ENCODE measurements at regions not wholly inside any gene's neighbourhood (a gene's known extent, or its start where the extent isn't known, plus 50 kb on each side); places are given as distances from the start of the nearest gene placed in this dataset.
"Not testable (repeated sequence)": the region's sequence is repeated elsewhere in the genome, so short reads cannot be mapped to it uniquely, and the experiment has no call there.

DNA sequence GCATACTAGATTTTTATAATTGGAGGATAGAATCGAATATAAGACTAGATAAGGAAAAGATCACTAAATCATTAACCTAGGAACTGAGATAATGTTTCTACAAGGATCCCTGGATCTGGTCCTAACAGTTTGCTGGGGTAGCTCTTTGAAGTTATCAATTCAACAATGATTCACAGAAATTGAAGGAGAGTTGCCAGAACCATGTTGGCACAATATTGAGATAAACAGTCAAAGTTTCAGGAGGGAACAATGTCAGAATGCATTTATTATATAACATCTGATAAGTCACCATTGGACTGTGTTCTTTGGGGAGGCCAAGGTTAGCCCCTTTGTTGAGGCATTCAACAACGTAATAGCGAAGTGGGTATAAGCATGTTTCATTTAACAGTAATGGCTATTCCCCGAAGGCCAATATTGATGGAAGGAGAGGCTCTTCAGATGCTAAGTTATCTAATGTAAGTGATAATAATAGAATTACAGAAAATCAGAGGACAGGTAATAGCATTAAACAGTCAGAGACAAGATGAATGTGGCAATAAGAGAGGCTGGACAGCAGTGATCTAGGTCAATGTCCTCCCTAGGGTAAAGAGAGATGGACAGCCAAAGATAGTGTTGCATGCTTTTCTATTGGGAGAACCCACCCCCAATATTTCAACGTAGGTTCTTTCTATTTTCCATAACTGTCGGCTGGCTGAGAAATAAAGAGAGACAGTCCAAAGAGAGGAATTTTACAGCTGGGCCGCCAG, 604.8 kb upstream of the GYPC start:
- DNase-seq (ENCODE audit: low read depth in 2 of 2), result no peak

DNA sequence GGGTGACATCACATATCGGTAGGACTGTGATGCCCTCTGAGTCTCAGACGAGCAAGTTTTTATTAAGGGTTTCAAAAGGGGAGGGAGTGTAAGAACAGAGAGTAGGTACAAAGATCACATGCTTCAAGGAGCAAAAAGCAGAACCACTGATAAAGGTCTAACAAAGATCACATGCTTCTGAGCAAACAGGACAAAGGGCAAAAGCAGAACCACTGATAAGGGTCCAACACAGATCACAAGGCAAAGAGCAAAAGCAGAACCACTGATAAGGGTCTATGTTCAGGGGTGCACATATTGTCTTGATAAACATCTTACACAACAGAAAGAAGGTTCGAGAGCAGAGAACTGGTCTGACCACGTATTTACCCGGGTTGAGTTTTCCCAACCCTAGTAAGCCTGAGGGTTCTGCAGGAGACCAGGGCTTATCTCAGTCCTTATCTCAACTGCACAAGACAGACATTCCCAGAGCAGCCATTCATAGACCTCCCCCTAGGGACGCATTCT, 604.2 kb upstream of the GYPC start:
- not testable (repeated sequence) for DNase-seq (ENCODE audit: low read depth in 2 of 2)

DNA sequence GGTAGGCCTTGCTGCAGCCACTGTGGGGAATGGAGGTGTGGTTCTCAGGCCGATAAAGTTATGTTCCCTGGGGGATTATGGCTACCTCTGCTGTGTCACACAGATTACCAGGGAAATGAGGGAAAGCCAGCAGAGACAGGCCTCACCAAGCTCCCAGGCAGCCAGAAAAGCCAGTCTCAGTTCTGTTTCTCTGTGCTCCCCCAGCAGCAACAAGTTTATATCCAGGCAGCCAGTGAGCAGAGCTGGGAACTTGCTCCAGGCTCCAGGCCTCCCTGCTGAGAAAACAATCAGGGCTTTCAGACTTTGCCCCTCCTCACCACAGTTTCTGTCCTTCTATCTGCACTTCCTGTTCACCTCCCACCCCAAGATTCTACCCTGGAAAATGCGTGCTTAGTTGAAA, 596.6 kb upstream of the GYPC start:
- no peak for DNase-seq (ENCODE audit: low read depth in 2 of 2)

DNA sequence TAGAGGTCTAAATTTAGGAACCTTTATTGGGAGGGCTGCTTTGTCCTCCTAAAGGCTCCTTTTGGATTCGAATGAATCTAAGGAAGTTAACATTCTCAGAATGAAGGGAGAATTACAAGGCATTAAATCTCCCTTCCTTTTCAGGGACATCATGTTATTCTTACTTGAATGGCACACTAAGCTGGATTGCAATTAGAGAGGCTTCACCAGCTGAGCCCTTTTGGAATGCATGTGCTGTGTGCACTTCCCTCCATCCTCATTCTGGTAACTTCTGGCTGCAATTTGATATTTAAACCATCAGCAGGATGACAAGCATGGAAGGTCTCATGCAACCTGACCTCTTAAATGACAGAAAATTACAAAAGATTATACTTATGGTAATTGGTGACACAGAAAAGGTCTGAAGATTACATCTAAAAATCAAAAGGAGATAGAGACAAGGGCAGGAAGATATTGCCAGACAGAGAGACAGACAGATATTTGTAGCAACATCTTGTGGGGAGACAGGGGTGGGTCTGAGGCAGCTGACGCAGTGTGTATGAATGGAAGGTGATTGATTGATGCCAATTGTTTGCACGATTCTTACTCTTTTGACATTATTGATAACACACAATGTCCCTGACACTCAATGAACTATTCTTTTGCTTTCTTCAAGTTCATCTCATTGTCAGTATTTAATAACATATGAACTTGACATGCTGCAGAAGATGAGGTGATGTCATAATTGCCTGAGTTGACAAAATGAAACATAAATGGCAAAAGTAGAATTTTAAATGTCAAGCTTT, 570.8 kb upstream of the GYPC start:
- DNase-seq (ENCODE audit: low read depth in 2 of 2), result no peak

DNA sequence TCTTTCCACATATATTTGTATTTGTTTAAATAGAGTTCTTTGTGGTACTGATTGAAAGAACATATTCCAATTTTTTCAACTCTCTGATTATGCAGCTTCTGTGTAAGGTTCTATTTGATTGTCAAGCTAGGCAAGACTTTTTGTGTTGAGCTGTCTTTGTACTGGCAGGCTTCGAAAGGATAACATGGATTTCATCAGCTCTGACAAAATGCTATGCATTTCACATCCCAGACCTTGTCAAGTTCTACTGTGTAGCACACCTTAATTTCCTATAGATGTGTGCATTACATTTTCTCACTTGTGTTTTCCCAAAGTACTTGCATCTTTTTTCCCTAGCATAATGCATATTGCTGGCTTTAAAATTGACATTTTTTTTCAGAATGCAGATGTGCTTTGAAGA, 555.0 kb upstream of the GYPC start:
- no peak for DNase-seq (ENCODE audit: low read depth in 2 of 2)

DNA sequence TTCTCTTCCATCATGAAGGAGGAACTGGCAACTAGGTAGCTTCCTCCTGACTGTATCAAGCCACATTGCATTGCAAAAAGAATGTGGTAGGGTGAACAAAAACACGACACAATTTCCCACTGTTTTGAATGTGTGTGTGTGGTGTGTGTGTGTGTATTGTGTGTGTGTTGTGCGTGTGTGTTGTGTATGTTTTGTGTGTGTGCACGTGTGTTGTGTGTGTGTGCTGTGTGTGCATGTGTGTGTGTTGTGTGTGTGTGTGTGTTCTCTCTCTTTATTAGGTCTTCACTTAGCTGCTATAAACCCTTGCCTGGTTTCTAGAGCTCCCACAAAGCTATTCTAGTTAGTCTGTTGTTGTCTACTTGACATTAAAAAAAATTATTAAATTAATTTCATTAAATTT, 550.0 kb upstream of the GYPC start:
- no peak for DNase-seq (ENCODE audit: low read depth in 2 of 2)

DNA sequence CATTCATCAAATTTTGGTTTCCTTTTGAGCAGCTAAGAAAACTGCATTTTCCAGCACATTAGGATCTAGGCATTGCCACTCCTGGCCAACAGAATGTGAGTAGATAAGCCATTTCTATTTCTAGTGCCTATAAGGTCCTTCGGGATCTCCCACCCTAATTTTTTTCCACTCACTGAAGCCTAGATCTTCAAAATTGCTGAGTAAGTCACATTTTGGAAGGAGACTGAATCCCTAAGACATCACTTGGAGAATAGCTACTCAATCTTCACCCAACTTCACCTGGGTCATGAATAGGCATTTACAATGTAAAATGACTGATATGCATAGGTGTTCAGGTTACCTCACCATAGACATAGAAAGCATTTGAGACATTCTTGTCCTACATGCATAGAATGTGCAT, 548.1 kb upstream of the GYPC start:
- no peak for DNase-seq (ENCODE audit: low read depth in 2 of 2)

DNA sequence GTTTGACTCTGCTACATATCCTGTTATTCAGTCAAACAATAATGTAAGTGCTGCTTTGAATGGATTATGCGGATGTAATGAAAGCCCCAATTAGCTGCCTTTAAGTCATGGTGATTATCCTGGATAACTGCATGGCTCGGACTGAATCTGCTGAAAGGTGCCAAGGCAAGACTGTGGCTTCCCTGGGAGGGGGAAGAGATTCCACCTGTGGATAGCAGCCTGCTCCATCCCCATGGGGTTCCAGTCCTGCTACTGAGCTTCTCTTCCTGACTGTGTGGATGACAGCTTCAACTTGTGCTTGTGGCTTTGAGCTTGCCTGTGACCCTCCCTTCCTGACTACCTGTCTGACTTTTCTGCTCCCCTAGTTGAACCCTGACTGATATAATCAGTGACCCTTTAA, 540.0 kb upstream of the GYPC start:
- DNase-seq (ENCODE audit: low read depth in 2 of 2), result no peak

DNA sequence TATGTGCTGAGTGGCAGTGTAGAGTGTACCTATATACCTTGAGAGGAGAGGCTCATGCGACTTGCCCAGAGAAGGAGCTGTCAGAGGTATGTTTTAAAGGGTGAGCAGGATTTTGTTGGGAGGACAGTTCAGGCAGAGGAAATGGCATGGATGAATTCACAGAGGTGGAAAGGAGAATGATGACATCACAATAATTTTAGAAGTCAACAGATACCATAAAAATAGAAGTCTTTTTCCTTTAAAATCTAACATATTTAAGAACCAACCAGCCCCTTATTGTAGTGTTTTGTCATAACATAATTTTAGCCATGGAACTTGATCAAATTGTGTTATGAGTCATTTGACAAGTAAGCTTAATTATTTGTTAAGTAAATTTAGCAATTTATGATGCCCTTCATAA, 538.1 kb upstream of the GYPC start:
- no peak for DNase-seq (ENCODE audit: low read depth in 2 of 2)

DNA sequence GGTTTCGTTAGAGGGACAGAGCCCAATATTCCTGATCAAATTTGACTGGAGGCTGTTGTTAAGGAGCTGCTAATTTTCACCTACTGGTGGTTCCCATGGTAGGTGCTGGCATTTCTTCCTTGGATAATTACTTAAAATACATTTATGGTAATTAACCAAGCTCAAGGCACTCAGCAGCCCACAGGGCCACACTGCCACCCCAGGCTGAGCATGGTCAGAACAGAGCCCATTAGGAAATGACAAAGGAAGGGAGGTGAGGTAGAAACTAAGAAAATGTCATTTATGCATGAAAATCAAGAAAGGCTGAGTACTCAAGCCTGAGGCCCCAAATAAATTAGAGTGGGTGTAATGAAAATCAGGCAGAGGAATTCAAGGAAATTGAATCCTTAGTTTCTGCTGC, 510.2 kb upstream of the GYPC start:
- no peak for DNase-seq (ENCODE audit: low read depth in 2 of 2)

DNA sequence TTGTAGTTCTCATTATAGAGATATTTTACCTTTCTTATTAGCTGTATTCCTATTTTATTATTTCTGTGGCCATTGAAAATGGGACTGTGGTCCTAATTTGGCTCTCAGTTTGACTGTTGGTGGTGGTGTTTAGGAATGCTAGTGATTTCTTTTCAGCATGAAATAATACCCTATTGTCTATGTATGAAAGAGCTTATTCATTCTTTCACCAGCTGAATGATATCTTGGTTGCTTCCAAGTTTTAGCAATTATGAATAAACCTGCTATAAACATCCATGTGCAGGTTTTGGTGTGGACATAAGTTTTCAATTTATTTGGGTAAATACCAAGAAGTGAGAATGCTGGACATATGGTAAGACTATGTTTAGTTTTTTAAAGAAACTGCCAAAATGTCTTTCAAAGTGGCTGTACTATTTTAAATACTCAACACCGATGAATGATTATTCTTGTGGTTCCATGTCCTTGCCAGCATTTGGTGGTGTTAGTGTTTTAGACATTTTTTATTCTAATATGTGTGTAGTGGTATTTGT, 501.6 kb upstream of the GYPC start:
- DNase-seq (ENCODE audit: low read depth in 2 of 2), result no peak

DNA sequence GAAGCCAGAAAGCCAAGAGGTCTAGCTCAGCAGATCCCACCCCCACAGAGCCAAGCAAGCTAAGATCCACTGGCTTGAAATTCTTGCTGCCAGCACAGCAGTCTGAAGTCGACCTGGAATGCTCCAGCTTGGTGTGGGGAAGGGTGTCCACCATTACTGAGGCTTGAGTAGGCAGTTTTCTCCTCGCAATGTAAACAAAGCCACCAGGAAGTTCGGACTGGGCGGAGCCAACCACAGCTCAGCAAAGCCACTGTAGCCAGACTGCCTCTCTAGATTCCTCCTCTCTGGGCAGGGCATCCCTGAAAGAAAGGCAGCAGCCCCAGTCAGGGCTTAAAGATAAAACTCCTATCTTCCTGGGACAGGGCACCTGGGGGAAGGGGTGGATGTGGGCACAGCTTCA, 495.0 kb upstream of the GYPC start:
- not testable (repeated sequence) for DNase-seq (ENCODE audit: low read depth in 2 of 2)

DNA sequence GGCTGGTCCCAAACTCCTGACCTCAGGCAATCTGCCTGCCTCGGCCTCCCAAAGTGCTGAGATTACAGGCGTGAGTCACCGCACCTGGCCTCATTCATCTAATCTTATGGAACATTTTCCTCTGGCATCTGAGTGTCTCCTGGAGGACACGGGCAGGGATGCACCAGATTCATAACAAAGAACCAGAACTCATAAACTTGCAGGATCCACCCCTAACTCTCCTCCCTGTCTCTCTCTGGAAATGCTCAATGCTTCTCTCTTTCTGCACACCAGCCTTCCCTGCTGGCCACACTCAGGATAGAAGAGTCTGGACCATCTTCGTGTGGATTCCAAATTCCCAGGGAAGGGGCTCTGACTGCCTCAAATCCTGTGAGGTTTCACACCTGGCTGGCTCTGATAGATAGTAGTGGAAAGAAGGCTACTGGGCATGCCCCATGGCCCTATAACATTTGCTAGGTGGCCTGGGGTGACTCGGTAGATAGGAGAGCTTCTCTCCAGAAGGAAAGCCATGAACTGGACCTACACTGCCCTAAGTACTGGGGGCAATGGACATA, 483.2 kb upstream of the GYPC start:
- DNase-seq (ENCODE audit: low read depth in 2 of 2), result no peak

DNA sequence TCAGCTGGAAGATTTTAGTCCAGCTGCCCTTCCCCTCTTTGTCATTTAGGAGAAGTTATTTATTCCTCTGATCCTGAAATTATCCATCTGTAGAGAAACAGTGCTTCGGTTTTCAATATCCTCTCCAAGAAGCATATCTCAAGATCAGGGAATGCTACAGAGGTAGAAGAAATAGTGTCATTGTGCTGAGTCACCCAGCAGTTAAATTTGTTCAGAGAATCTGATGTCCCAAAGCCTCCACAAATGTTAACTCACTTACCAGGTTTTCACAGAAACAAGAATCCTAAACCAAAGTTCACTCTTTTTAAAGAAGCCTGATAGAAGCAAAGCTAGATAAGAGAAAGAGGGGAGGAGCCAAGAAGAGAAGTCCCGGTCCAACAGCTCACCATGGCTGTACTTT, 480.7 kb upstream of the GYPC start:
- DNase-seq (ENCODE audit: low read depth in 2 of 2), result no peak

DNA sequence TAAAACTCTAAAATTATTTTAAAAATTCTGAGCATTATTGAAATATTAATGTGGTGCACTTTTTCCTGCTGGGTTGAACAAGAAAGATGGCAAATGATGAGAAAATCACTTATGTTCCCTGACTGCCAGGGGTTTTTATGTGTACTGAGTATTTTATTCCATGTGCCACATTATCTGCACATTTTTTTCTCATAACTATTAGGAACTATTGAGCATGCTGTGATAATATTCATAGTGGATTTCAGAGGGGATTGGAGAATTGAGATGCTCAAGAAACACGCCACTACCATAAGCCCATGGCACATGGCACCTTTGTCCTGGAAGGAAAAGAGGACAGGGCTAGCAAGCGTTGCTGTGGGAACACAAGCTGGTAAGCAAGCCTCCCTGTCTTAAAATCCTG, 478.5 kb upstream of the GYPC start:
- DNase-seq (ENCODE audit: low read depth in 2 of 2), result no peak

DNA sequence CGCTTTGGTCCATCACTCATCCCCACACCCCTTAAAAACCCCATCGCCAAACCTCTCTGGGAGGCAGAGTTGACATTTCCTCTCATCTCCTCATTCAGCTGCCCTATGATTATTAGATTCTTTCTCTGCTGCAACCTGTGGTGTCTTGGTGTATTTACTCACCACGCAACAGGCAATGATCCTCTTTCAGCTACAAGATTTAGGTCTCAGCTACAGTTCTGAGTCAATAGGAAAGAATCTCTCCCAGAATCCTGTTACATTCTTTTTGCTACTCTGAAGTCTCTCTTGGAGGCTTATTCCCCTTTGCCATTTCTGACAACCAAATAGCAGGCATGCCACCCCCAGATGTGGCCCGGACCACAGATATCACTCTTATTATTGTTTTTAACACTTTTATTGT, 468.3 kb upstream of the GYPC start:
- DNase-seq (ENCODE audit: low read depth in 2 of 2), result no peak

DNA sequence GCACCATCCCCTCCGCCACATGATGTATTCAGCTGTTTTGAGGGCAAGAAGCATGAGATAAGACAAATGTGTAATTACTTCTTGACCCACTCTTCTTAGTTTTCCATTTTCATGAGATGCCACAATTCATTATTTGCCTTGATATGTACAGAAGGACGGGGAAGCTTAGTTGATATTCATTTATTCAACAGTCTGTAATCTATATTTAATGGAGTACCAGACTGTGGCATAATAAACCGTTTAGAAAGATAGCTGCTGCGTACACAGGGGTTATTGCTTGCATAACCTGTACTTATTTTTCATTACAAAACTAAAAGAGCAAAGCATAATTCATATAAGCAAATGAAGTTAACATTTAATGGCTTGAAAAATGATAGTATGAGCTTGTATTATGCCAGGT, 466.4 kb upstream of the GYPC start:
- DNase-seq (ENCODE audit: low read depth in 2 of 2), result no peak

DNA sequence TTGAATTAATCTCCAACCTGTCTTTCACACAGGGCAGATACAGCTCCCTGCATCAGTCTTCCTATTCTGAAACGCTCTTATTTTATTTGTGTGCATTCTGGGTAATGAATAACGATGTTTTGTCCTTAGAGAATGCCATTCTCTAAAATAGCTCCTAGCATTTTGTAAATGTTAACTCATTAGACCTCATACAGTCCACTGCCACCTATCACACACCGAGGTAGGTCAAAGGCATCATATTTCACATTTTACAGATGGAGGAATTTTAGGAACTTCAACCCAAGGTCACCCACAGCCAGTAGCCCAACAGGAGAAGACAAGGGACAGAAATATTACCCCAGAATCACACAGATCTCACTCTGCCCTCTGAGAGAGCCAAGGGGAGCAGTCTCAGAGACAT, 455.4 kb upstream of the GYPC start:
- DNase-seq (ENCODE audit: low read depth in 2 of 2), result no peak

DNA sequence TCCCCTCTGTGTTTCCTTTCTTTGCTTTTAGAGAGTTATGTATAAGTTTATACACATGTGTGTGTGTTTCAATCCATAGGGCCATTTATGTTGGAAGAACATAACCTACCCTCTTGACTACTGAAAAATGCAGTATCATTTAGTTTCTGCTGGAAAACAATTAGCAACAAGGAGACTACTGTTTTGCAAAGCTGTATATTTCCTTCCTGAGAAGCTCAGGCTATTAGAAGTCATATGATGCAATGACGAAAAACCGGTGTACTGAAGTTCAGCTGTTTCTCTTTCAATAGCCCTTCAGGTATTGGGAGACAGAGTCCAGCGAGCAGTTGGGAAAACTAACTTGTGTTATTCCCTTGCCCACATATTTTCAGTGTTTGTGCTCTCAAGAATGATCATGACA, 447.7 kb upstream of the GYPC start:
- no peak for DNase-seq (ENCODE audit: low read depth in 2 of 2)

DNA sequence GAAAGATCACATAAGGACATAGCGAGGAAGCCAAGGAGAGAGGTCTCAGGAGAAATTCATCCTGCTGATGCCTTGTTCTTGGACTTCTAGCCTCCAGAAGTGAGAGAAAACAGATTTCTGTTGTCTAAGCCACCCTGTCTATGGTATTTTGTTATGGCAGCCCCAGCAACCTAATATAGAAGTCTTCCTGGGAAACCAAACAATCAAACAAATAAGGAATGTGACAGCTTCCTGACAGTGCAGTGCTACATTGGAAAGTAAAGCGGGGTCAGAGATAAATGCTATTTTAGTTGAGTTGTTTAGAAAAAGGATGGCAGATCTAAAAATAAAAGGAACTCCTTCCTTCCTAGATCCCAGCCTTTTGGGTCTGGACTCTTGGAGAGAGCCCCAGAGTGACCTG, 443.2 kb upstream of the GYPC start:
- DNase-seq (ENCODE audit: low read depth in 2 of 2), result no peak

DNA sequence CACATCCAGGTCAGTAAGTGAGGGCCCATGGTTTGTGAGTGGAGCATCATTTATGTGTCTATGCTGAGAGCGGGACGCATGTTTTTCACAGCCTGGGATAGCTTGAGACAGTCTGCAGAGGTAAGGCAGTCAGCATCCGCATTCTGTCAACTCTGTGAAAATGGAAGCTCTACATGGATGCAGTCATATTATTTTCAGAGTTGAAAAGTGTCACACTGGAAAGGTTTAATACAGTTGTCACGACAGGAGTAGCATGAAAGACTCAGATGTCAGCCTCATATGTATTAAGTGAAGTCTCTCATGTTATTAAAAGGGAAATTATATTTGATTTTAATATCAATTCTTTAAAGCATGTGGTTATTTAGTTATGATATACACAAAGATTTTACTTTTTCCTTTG, 436.9 kb upstream of the GYPC start:
- DNase-seq (ENCODE audit: low read depth in 2 of 2), result no peak

DNA sequence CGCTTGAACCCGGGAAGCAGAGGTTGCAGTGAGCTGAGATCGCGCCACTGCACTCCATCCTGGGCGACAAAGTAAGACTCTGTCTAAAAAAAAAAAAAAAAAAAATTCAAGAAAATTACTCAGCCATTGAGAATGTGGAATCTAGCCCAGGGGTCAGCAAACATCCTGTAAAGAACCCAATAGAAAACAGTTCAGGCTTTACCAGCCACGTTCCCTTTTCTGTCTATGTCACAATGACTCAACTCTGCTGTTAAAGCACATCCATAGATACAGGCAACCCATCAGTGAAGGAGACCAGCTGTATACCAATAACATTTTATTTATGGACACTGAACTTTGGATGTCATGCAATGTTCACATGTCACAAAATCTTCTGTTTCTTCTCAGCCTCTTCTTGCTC, 435.6 kb upstream of the GYPC start:
- no peak for DNase-seq (ENCODE audit: low read depth in 2 of 2)

DNA sequence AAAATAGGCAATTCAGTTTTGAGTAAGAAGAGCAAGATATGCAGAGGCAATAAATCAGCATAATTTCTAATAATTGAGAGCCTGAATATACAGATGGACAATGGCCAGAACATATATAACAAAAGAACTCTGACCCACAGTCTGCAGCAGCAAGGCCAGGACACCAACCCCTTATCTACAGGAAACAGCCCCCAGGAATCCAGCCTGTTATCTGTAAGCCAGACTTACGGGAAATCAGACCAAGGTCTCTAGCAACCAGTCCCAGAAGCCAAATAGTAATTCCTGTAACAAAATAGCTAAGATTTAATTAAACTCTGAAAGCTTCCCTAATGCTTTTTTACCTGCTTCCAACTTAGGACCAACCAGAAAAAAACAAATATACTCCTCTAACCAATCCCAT, 434.5 kb upstream of the GYPC start:
- DNase-seq (ENCODE audit: low read depth in 2 of 2), result no peak
